ENCODE measurements at regions not wholly inside any gene's neighbourhood (a gene's known extent, or its start where the extent isn't known, plus 50 kb on each side); places are given as distances from the start of the nearest gene placed in this dataset.
A peak's percentile ranks its signal among the peaks of the same experiment; 100 is the strongest.

DNA sequence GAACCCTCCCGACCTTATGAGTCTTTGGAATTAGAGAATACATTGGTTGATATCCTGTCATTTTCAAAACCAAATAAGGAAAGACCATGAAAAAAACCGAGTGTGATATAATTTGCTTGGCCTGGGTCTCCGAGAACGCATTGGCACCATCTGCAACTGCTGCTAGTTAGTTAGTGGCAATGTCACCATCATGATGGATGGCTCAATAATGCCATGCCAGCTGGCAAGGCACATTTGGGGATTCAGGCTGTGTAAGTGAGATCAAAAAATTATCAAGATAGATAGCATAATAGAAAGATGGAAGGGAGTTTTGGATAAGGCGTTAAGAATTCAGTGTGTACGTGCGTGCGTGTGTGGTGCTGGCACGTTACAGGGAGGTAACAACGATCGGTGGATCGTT lies 134.7 kb upstream of the TCERG1L start:
- DNase-seq, result peak; percentile 4

DNA sequence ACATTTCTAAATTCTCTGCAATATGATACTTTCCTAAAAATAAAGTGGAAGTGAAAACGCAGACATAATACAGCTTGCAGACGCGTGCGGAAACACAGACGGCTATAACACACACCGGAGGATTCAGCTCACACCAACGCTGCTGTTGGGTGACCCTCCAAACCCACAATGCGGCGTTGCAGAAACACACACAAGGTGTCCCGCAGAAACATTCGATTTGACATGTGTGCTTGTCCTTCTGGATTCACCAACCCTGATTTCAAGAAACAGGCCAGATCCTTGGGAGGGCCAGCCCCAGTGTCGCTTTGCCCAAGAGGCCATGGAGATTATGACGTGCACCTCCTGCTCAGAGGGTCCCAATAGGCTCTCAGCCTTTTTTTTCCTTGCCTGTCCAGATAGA lies 136.7 kb upstream of the TCERG1L start:
- no peak for DNase-seq

DNA sequence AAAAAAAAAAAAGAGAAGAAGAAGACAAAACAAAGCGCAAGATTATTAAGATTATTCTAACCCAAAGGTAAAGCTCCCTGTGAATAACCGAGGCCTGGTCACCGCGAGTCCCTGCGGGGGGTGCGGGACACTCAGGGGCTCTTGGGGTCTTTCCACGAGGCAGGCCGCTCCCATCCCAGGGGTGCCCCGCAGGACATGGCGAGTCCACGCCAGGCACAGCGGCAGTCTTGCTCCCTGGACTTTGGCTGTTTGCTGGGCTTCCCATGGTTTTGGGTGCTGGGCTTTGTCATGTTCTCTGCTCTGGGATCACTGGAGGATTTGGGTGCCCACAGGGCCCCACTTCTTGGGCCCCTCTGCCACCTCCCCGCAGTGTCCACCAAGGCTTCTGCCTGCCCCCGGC lies 137.4 kb upstream of the TCERG1L start:
- no peak for DNase-seq

DNA sequence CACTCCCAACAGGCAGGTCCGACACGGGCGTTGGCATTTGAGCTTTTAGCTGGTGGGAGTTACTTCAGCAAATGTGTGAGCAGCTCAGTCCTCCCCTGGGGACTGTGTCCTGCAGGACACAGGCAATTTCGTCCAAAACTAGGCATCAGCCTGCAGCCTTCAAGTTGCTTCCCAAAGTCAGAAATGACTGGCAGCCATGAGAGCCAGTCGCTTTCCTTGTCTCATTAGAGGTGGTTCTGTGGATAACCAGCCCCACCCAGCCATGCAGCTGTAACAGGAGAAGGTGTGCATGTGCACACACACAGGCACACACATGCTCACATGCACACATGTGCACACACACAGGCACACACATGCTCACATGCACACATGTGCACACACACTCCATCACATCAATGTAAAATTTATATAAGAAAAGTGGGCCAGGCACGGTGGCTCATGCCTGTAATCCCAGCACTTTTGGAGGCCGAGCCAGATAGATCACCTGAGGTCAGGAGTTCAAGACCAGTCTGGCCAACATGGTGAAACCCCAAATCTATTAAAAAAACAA lies 138.8 kb upstream of the TCERG1L start:
- no peak for DNase-seq

DNA sequence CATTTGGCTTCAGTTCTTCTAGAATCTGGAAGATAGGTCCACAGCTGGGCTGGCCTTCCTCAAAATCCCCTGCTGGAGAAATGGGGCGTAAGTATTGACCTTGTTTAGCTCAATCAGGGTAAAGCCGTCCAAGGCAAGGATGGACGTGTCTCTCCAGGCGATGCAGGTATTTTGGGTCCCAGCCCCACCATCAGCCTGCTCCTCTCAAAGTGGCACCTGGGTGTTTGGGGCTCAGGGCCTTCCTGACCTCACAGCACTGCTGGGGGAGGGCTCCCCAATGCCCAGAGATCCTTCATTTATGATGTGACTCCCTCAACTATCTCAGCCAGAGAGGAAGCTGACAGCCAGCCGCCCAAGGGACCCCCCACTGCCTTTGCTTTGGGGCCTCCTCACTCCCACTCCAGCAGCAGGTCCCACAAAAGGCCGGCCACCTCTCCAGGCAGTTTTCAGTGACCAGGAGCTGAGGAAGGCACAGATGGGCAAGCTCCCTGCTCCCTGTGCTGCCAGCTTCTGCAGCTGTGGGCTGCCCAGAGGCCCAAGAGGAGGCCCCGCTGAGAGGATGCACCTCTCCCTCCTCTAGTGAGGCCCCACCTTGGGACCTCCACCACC lies 140.0 kb upstream of the TCERG1L start:
- no peak for DNase-seq

DNA sequence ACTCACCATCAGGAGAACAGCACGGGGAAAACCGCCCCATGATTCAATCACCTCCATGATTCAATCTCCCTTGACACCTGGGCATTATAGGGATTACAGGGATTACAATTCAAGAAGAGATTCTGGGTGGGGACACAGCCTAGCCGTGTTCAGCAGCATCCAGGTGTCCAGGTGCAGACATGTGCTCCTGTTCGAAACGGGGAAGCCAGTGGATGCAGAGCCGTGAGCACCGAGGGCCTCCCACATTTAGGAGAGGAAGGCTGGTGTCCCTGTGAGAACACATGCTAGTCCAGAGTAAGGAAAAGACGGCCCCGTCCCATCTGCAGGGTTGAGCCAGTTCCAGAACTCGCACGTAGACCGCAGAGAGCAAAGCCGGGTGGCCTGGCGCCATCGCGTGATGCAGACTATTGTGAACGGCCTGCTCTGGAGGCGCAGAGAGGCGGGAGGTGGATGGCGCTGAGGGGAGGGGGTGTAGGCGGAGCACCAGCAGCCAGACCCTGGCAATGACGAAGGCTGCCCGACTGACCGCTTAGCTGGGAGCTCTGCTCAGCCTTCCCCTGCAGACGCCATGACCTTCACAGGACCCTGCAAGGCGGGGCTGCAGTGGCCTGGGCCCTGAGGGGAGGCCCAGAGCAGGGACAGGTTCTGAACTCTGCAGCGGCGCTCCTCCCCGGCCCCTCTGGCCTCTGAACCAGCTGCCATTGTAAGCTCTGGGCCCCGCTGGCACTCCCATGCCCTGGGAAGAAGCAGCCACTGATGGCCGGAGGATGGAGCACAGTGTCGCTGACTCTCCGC lies 141.6 kb upstream of the TCERG1L start:
- no peak for DNase-seq

DNA sequence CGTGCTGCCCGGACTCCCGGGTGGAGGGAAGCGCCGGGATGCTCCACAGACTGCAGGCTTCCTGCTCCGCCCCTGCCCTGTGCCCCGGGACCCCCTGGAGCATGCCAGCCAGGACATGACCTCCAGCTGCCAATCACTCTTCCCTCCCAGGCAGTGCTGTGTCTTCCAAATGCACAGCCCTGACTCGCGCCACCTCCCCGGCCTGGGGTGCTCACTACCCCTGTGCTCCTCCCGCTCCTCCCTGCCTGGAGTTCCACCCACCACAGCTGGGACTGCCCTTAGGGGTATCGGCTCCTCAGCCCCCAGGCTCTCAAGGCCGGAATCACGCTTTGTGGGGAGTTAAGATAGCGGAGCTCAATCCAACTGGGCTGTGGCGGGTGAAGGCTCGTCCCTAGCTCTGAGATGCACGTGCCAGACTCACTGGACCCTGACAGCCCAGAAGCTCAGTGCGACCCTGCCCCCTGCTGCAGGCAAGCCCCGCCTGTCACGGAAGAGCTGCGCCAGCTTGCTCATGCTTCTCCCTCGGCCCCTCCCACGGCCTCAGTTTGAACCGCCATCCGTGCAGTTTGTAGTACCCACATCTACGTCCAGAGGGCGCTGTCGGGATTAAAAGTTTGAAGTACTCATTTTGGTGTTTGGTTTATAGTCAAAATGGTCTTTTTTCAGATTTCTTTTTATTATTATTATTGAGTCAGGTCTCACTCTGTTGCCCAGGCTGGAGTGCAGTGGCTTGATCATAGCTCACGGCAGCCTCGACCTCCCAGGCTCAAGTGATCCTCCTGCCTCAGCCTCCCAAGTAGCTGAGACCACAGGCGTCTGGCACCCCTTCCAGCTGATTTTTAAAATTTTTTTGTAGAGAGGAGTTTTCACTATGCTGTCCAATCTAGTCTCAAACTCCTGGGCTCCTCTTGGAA lies 142.5 kb upstream of the TCERG1L start:
- DNase-seq, result peak; percentile 13

DNA sequence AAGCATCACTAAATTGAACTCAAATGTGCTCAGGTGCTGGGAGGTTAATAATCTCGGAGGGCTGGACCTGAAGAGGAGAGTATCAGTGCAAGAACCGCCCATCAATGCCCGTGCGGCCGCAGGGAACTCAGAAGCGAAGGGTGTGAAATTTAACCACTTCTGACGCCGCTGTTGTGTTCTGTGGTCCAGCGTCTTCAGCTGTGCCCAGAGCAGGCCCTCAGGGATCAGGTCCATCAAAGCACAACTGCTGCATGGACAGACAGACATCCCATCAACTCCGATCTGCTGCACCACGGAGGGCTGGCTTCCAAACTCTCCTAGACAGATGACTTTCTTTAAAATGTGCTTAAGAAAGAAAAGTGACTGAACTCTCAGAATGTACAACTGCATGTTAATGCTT lies 144.9 kb upstream of the TCERG1L start:
- no peak for DNase-seq

DNA sequence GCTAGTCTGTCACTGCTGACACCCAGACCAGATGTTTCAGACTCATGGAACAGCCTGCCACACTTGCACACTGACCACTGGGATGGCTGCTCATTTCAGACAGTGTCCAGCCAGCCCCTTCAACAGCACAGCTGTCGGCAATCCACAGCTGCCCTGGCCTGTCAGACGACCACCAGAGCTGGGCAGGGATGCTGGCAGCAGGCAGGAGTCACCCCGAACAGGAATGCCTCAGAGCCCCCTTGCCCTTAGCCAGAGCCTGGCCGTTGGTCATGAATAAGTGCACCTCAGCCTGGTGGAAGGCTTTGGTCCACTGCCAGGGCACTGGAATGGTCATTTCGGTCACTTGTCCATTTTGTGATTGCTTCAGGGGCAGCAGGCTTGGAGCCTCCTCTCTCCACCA lies 149.6 kb upstream of the TCERG1L start:
- no peak for DNase-seq

DNA sequence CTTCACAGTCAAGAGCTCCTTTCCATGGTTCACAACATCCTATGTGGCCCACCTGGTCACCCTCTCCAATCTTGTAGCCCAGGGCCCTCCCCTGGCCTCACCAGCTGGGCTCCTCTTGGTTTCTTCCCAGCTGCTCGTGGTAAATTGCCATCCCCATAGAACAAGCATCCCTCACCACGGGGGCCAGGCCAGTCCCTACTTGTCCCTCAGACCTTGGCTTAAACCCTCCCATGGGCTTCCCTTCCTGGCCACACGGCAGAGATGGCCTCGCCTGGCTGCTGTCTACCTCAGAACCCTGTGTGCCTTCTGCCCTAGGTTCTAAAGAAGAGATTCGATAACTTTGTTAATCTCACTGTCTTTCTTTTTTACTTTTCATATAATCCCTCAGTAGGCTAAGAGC lies 153.3 kb upstream of the TCERG1L start:
- DNase-seq, result no peak

DNA sequence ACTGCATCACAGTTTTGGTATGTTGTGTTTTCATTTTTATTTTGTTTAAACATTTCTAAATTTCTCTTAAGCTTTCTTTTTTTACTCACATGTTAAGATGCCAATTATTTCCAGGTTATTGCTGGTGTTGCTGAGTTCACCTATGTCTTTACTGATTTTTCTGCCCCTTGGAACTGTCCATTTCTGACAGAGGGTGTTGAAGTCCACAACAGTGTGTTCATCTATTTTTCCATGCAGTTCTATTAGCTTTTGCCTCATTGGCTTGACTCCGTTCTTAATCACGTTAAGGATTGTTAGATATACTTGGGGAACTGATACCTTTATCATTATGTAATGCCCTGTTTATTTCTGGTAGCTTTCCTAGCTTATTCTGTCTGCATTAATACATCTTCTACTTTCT lies 158.0 kb upstream of the TCERG1L start:
- DNase-seq, result no peak

DNA sequence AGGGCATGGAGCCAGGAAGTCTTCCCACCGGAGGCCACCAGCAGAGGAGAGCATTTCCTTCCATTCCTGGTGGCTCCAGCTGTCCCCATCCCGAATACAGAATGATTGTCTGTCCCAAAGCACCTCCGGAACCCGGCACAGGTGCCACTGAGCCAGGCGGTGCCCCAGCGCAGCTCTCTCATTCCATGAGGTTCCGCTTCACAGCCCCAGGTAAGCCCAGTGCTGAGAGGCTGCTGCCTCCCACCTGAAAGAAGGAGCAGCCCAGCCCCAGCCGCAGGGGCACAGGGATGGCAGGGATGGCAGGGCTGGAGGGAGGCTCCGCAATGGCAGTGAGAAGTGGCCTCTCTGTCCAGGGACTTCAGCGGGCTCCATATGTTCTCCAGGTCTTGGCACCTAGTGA lies 162.1 kb upstream of the TCERG1L start:
- no peak for DNase-seq

DNA sequence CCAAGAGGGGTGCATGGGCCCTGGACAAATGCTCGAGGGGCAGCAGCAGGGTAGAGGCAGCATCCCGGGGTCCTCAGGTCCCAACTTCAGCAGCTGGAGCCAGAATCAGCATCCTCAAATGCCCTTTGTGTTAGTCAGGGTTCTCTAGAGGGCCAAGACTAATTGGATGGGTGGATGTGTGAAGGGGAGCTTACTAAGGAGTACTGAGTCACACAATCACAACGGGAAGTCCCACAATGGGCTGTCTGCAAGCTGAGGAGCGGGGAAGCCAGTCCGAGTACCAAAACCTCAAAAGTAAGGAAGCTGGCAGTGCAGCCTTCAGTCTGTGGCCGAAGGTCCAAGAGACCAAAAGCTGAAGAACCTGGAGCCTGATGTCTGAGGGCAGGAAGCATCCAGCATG lies 162.9 kb upstream of the TCERG1L start:
- DNase-seq, result no peak

DNA sequence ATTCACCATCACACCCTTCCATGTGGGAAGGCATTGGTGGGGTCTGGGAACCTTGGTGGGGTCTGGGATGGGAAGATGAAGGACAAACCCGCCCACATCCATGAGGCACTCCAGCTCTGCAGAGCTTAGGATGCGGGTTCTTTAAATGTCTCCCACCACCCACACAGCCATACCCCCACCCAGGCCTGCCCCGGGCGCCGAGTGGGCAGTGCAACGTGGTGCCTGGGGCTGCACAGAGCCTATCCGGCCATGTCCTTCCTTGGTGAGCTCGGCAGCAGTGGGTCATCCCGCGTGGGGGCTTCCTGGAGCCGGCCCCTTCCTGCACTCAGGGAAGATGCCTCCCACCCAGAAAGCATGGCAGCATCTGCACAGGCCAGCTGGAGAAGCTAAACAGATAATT lies 163.5 kb upstream of the TCERG1L start:
- no peak for DNase-seq

DNA sequence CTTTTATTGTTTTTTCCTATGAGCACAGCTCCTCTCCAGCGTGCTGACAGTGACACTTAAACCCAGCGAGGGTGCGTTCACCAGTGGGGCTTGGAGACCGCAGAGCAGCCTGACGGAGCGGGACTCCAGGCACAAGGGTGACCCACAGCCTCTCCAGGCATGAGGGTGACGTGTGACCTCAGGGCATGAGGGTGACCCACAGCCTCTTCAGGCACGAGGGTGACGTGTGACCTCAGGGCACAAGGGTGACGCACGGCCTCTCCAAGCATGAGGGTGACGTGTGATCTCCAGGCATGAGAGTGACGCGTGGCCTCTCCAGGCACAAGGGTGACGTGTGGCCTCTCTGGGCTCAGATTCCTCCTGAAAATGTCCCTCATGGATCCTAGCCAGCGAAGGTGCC lies 164.3 kb upstream of the TCERG1L start:
- no peak for DNase-seq

DNA sequence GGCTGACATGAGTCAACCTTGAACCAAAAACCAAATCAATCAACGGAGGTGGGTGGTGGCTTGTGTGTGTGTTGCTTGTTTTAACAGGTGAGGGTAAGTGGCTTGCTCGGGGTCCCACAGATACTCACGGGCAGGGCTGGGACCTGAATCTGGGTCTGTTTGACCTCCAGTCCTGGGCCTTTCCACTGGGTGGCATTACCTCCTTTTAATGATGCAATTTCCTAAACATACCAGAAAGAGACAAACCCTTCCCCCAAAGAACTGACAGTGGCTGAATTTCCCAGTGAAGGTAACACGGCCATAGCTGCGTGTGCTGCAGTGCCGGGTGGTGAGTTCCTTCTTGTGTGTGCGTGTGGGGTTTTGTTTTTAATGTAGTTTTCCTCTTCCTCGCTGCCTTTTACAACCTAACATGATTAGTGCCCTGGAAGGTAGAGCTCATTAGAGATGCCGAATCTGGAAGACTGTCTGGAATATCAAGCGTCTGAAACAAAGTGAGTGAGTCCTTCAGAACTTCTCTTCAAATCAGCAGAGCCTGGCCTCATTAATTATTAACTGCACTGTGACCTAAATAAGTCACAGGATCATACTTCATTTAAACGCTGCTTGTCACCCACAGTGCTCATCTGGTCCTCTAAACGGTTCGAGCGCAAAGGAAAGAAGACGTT lies 166.1 kb upstream of the TCERG1L start:
- no peak for DNase-seq

DNA sequence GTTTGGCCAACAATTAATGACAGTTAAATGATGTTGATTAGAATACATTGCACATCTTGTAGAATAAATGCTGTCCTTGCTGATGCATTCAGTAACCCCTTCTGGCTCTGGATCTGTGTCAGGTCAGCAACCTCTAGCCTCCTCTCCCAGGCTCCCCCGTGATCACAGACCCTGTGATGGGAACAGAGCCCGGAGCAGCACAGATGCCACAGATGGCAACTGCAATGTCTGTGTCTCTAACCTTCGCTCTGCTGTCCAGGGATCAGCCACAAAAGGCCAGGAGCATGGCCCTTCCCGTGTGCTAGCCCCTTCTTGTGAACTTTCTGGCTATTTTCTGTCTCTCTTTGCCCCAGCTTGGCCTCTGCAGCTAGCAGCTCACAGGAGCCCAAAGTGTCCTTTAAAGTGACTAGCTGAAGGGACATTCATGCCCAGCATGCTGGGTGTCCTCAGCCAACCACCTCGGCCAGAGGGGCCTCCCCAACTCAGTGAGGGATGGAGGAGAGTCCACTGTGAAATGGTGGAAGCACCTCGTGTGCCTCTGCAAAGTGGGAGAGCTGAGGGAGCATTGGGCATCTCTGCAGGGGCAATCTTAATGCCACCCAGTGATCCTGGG lies 167.0 kb upstream of the TCERG1L start:
- DNase-seq, result no peak

DNA sequence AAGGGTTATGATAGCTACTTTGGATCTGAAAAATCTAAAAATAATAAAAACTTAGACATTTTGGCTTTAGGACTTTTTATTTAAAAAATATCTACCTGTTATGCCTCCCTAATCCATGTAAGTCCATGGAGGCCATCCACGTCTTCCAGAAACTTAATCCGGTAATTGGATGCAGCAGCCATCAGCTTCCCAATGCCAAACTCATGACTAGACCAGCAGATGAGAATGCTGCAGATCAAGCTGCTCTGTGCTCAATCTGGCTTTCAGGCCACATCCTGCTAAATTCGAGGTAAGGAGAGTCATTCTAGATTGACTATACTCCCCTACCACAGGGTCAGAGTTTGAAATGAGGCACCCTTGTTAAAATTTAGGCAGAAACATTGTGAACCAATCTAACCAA lies 168.5 kb upstream of the TCERG1L start:
- DNase-seq, result no peak

DNA sequence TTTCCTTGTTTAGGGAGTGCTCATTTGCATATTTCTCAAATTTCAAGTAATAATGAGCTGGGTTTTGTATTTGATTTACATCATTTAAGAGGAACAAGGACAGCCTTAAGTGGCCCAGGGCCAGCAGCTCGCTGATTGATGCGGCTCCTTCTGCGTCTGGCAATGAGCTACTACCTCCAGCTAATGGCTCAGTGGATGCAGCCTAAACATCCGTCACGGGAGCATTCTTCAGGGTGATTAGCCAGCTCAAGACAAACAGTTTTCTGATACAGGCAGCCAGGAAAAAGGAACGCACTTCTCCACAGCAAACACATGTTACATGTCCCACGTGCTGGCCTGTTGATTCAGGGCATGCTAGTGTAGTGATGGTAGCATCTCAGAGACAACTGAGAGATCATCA lies 169.3 kb upstream of the TCERG1L start:
- DNase-seq, result no peak

DNA sequence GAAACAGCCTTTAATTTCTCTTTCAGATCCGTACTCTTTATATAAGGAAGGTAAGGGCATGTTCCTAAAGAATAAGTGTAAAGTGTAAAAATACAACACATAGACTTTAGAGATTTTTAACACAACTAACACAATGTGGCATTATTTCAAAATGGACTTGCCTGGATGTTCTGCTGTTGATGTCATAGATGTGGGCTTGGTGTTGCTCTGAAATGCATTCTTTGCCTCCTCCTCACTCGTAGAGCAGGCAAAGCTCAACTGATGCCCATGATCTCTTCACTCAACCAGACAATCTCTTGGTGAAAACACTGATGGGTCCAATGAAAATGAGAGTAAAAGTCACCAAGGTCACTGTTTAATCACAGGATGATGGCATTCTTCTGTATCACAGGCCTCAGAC lies 174.2 kb upstream of the TCERG1L start:
- DNase-seq, result no peak

DNA sequence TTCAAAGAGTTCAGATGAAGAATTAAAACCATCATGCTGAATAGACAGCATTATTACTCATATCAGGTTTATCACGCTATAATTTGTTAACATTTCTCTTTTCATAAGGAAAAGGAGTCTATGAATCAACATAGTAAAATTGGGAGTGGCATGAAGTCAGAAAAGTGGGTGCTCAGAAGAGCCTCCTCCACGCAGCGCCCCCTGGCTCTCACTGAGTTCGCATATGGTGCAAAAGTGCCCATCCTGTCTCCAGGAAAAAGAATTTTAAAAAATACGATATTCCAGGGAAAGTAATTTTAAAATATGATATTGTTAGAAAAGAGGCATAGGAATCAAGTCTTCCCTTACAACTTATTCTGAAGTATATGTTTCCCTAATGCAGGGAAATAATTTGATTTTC lies 176.3 kb upstream of the TCERG1L start:
- DNase-seq, result no peak

DNA sequence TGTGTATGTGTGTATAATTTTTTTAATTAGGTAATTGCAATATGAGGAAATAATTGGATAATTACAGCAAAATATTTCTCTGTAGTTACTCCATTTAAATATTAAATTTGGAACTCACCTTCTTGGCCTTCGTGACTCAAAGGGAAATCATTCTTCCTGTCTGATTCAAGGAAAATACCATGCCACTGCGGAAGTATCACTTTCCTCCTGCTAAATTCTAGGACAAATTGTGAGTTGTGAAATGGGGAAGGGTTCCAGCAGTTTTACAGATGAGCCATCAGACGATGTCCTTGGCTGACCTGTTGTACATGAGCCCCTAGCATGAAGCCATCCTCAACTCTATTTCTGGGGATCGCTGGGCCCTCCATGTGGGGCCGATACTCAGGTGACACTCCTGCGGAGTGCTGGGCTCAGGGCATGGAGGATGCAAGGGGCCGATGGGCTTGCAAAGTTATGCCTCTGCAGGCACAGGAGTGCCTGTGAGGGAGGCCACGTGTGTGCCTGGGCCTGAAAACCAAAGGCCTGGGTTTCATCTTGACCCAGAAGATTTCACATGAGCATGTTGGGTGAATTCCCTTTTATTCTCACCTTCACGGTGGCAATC lies 179.6 kb upstream of the TCERG1L start:
- no peak for DNase-seq
